HEK293 (cell line): ENCODE measurements at regions not wholly inside any gene's neighbourhood (a gene's known extent, or its start where the extent isn't known, plus 50 kb on each side); places are given as distances from the start of the nearest gene placed in this dataset.

ENCODE experiments used
- CTCF ChIA-PET: fragments of 350-600 bp; formaldehyde crosslinking; extraction: SDS; loops from one replicate; lab custom pipeline; 2021; ENCODE audit warnings: antibody characterized with exemption; lab: Yijun Ruan, JAX
- POLR2A ChIA-PET: fragments of 300-600 bp; formaldehyde crosslinking; extraction: SDS; loops from one replicate; lab custom pipeline; 2020; ENCODE audit warnings: antibody characterized with exemption, inconsistent platforms; lab: Yijun Ruan, JAX
- H3K27ac ChIP-seq: fragments of 200-500 bp; sonication (Bioruptor generic); 2 replicates; pipeline ENCODE4 v1.5.1; 2014; ENCODE audit warnings: low read depth, low read length, control low read depth, inconsistent platforms; ENCODE audit errors: extremely low read depth
- H3K36me3 ChIP-seq, 2 experiments: fragments of 200-500 bp in 1 of 2; sonication (Bioruptor generic) in 1 of 2; 1 replicate in 1 of 2; 2 replicates in 1 of 2; pipeline ENCODE4 v1.5.1; 2014 to 2017; ENCODE audit warnings: inconsistent platforms in 2 of 2, low read length in 2 of 2; ENCODE audit not compliant: control insufficient read depth in 2 of 2, insufficient read depth in 1 of 2
- H3K4me1 ChIP-seq: fragments of 200-500 bp; sonication (Bioruptor generic); 2 replicates; pipeline ENCODE4 v1.5.1; 2014; ENCODE audit warnings: mild to moderate bottlenecking, low read length, inconsistent platforms; ENCODE audit not compliant: control insufficient read depth, insufficient read depth
- H3K4me3 ChIP-seq: 2 replicates; pipeline ENCODE4 v1.5.1; 2011; ENCODE audit warnings: low read depth, mild to moderate bottlenecking, control low read depth, low read length, moderate library complexity
- H3K9me3 ChIP-seq: fragments of 200-500 bp; sonication (Bioruptor generic); 2 replicates; pipeline ENCODE4 v1.5.1; 2014; ENCODE audit warnings: low read depth, low read length, inconsistent platforms; ENCODE audit not compliant: control insufficient read depth, insufficient read depth
- BCL11B ChIP-seq: fragments of 450-650 bp; formaldehyde crosslinking; IDR thresholded peaks from 2 replicates; pipeline ENCODE4 v1.5.1; 2016; ENCODE audit warnings: low read depth, missing biosample characterization, missing genetic modification characterization
- GLIS2 ChIP-seq: fragments of 450-650 bp; formaldehyde crosslinking; IDR thresholded peaks from 2 replicates; pipeline ENCODE4 v1.5.1; 2016; ENCODE audit warnings: missing biosample characterization, missing genetic modification characterization
- HOXC10 ChIP-seq: sonication (generic); formaldehyde crosslinking; IDR thresholded peaks from 2 replicates; pipeline ENCODE4 v1.8.1; 2023; ENCODE audit warnings: mild to moderate bottlenecking, missing genetic modification reagents
- KLF16 ChIP-seq: fragments of 450-650 bp; formaldehyde crosslinking; IDR thresholded peaks from 2 replicates; pipeline ENCODE4 v1.5.1; 2017; ENCODE audit warnings: missing biosample characterization, missing genetic modification characterization
- KLF8 ChIP-seq: fragments of 450-650 bp; formaldehyde crosslinking; IDR thresholded peaks from 2 replicates; pipeline ENCODE4 v1.5.1; 2016; ENCODE audit warnings: missing biosample characterization, missing genetic modification characterization
- TSHZ1 ChIP-seq: fragments of 450-650 bp; formaldehyde crosslinking; IDR thresholded peaks from 2 replicates; pipeline ENCODE4 v1.5.1; 2016; ENCODE audit warnings: missing biosample characterization, missing genetic modification characterization, borderline replicate concordance
- ZBTB10 ChIP-seq: fragments of 450-650 bp; formaldehyde crosslinking; IDR thresholded peaks from 2 replicates; pipeline ENCODE4 v1.5.1; 2016; ENCODE audit warnings: missing biosample characterization, missing genetic modification characterization
- ZEB2 ChIP-seq: fragments of 450-650 bp; formaldehyde crosslinking; IDR thresholded peaks from 2 replicates; pipeline ENCODE4 v1.5.1; 2016; ENCODE audit warnings: missing biosample characterization, missing genetic modification characterization
- ZFP37 ChIP-seq: fragments of 450-650 bp; formaldehyde crosslinking; IDR thresholded peaks from 2 replicates; pipeline ENCODE4 v1.5.1; 2016; ENCODE audit warnings: missing biosample characterization, missing genetic modification characterization
- ZNF140 ChIP-seq: fragments of 450-650 bp; formaldehyde crosslinking; IDR thresholded peaks from 2 replicates; pipeline ENCODE4 v1.5.1; 2016; ENCODE audit warnings: missing biosample characterization, missing genetic modification characterization
- ZNF214 ChIP-seq: fragments of 450-650 bp; formaldehyde crosslinking; IDR thresholded peaks from 2 replicates; pipeline ENCODE4 v1.5.1; 2017; ENCODE audit warnings: missing biosample characterization, mild to moderate bottlenecking, missing genetic modification characterization, borderline replicate concordance
- ZNF221 ChIP-seq: fragments of 450-650 bp; formaldehyde crosslinking; IDR thresholded peaks from 2 replicates; pipeline ENCODE4 v1.5.1; 2017; ENCODE audit warnings: missing biosample characterization, missing genetic modification characterization, borderline replicate concordance
- ZNF292 ChIP-seq: fragments of 450-650 bp; formaldehyde crosslinking; IDR thresholded peaks from 2 replicates; pipeline ENCODE4 v1.5.1; 2016; ENCODE audit warnings: low read depth, missing biosample characterization, missing genetic modification characterization, borderline replicate concordance
- ZNF521 ChIP-seq: fragments of 450-650 bp; formaldehyde crosslinking; IDR thresholded peaks from 2 replicates; pipeline ENCODE4 v1.5.1; 2017; ENCODE audit warnings: missing biosample characterization, mild to moderate bottlenecking, missing genetic modification characterization
- ZNF558 ChIP-seq: fragments of 450-650 bp; formaldehyde crosslinking; IDR thresholded peaks from 2 replicates; pipeline ENCODE4 v1.5.1; 2016; ENCODE audit warnings: missing biosample characterization, missing genetic modification characterization
- ZNF561 ChIP-seq: fragments of 450-650 bp; IDR thresholded peaks from 2 replicates; pipeline ENCODE4 v1.5.1; 2018; ENCODE audit warnings: missing biosample characterization, missing genetic modification characterization, borderline replicate concordance
- ZNF600 ChIP-seq: fragments of 450-650 bp; formaldehyde crosslinking; IDR thresholded peaks from 2 replicates; pipeline ENCODE4 v1.5.1; 2016; ENCODE audit warnings: missing biosample characterization, missing genetic modification characterization
- ZNF621 ChIP-seq: fragments of 450-650 bp; formaldehyde crosslinking; IDR thresholded peaks from 2 replicates; pipeline ENCODE4 v1.5.1; 2017; ENCODE audit warnings: missing biosample characterization, missing genetic modification characterization
- ZNF654 ChIP-seq: fragments of 450-650 bp; formaldehyde crosslinking; IDR thresholded peaks from 2 replicates; pipeline ENCODE4 v1.5.1; 2016; ENCODE audit warnings: low read depth, missing biosample characterization, missing genetic modification characterization
- ZXDB ChIP-seq: fragments of 450-650 bp; formaldehyde crosslinking; IDR thresholded peaks from 2 replicates; pipeline ENCODE4 v1.5.1; 2016; ENCODE audit warnings: missing biosample characterization, missing genetic modification characterization
- TF ChIP-seq, protein P1 (sequence below): fragments of 450-650 bp; formaldehyde crosslinking; IDR thresholded peaks from 2 replicates; pipeline ENCODE4 v1.5.1; 2016; ENCODE audit warnings: missing biosample characterization, missing genetic modification characterization
- TF ChIP-seq, protein P2 (sequence below): fragments of 450-650 bp; formaldehyde crosslinking; IDR thresholded peaks from 2 replicates; pipeline ENCODE4; 2016; ENCODE audit warnings: missing biosample characterization, missing genetic modification characterization

DNA sequence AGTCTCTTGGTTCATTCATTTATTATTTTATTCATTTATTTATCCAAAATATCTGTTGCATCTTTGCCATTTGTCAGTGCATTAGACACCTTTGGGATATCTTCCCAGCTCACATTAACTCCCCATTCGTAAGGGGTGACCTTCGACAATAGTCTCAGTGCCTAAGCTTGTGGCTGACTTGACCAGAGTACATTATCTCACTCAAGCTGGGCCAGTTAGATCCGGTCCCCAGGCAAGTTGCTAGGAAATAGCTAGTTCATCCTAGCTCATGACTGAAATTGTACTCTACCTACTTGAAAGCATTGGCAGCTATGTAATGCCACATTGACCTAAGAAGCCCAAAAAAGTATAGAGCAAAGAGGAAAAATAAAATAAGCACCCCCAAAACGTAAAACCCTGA is 165.3 kb downstream of the FBXO8 start:
- no peak overlapping the region for H3K4me3 ChIP-seq
- no peak for TF ChIP-seq ZEB2 (tag by site-specific recombination)
- no peak for TF ChIP-seq ZNF561 (tag by site-specific recombination)
- TF ChIP-seq KLF8 (tag by site-specific recombination) = no peak
- no peak for TF ChIP-seq ZBTB10 (tag by site-specific recombination)
- TF ChIP-seq ZNF214 = no peak
- TF ChIP-seq GLIS2 (tag by site-specific recombination) = no peak
- no peak for TF ChIP-seq KLF16 (tag by site-specific recombination)
- TF ChIP-seq, protein P1, sequence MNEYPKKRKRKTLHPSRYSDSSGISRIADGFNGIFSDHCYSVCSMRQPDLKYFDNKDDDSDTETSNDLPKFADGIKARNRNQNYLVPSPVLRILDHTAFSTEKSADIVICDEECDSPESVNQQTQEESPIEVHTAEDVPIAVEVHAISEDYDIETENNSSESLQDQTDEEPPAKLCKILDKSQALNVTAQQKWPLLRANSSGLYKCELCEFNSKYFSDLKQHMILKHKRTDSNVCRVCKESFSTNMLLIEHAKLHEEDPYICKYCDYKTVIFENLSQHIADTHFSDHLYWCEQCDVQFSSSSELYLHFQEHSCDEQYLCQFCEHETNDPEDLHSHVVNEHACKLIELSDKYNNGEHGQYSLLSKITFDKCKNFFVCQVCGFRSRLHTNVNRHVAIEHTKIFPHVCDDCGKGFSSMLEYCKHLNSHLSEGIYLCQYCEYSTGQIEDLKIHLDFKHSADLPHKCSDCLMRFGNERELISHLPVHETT = no peak
- no peak for TF ChIP-seq ZFP37 (tag by site-specific recombination)
- no peak for TF ChIP-seq HOXC10 (CRISPR knock-in tag)
- TF ChIP-seq, protein P2, sequence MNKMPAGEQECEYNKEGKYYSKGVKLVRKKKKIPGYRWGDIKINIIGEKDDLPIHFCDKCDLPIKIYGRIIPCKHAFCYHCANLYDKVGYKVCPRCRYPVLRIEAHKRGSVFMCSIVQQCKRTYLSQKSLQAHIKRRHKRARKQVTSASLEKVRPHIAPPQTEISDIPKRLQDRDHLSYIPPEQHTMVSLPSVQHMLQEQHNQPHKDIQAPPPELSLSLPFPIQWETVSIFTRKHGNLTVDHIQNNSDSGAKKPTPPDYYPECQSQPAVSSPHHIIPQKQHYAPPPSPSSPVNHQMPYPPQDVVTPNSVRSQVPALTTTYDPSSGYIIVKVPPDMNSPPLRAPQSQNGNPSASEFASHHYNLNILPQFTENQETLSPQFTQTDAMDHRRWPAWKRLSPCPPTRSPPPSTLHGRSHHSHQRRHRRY (tag by site-specific recombination) = no peak
- no peak for TF ChIP-seq ZNF221 (tag by site-specific recombination)
- no peak for TF ChIP-seq ZXDB (tag by site-specific recombination)
- no peak for TF ChIP-seq ZNF558 (tag by site-specific recombination)
- TF ChIP-seq ZNF521 (tag by site-specific recombination) = no peak
- no peak for TF ChIP-seq ZNF621 (tag by site-specific recombination)
- TF ChIP-seq, all 188 proteins: peak for 0
- ChIA-PET POLR2A (no interaction called here), CTCF (interaction anchor here (0.8 kb wide), 1 partner anchor 612 kb away, joined by 3 read pairs; no protein-coding TSS in a partner anchor)
- Histone ChIP-seq H3K9me3 (no peaks in the 10 kb centered on the region), H3K4me1 (no peaks in the 10 kb centered on the region), H3K27ac (no peak overlapping the region), H3K36me3 (no peaks in the 10 kb centered on the region)

DNA sequence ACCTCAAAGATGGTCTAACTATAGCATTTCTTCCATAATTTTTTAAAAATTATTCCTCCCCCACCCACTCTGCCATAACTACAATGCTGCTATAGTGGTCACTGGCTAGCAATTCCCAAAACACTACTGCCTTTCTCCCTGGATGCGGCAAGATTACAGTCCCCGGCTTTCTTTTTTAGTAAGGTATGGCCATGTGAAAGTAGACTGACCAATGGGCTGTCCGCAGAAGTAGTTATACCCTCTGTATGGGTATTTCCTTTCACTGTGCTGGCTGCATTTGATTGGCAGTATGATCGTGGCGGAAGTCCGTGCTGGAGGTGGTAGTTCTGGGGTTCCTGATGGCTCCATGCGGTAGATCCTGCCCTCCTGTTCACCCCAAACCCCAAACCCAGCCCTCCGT is 166.0 kb downstream of the FBXO8 start:
- Histone ChIP-seq H3K9me3 (no peaks in the 10 kb centered on the region), H3K36me3 (no peaks in the 10 kb centered on the region), H3K4me3 (no peak overlapping the region), H3K27ac (no peak overlapping the region), H3K4me1 (no peaks in the 10 kb centered on the region)
- no peak for TF ChIP-seq BCL11B
- no peak for TF ChIP-seq ZNF292
- TF ChIP-seq ZNF140 (tag by site-specific recombination) = no peak
- no peak for TF ChIP-seq ZNF654 (tag by site-specific recombination)
- no peak for TF ChIP-seq ZXDB (tag by site-specific recombination)
- TF ChIP-seq ZNF521 (tag by site-specific recombination) = no peak
- TF ChIP-seq, protein P2 (tag by site-specific recombination) = no peak
- no peak for TF ChIP-seq ZNF600 (tag by site-specific recombination)
- TF ChIP-seq TSHZ1 (tag by site-specific recombination) = no peak
- ChIA-PET CTCF (no interaction called here), POLR2A (no interaction called here)
